ENCODE measurements at regions not wholly inside any gene's neighbourhood (a gene's known extent, or its start where the extent isn't known, plus 50 kb on each side); places are given as distances from the start of the nearest gene placed in this dataset.
"Not testable (repeated sequence)": the region's sequence is repeated elsewhere in the genome, so short reads cannot be mapped to it uniquely, and the experiment has no call there.

DNA sequence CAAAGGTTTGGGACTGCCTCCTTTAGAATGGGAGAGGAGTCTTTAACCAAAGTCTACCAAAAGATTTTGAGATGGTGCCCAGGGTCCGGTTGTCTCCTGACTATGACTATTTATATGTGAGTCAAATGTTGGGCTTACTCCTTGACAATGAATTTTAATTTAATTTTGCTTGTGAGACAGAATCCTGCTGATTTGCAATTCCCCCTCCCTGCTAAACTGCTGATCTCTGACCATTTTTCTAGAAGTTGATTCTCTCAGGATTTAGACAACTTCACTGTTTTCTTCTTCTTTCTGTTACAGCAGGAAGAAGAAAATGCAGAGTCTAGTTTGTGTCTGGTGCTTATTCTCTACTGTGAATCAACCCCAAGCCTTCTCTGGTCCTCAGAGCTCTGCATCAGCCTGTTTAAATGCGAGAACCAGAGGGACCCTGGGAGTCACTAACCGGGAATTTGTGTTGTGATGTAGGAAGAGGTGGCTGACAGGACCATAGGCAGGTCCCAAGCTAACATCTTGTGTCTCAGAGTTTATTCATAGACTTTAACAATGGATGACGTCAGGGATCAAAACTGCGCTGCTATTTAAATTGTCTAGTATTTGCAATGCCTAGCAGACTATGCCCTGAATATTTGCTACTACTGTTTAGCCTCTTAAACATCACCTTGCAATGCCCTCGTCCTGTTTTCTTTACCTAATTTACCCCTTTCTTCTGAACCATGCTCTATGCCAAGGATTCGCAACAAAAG, 124.0 kb upstream of the TAF11L2 start:
- CTCF ChIA-PET = no interaction called here
- no peak overlapping the region for H3K4me3 Mint-ChIP-seq
- no peak for DNase-seq
- H3K27ac Mint-ChIP-seq = no peak overlapping the region
- intact Hi-C loops (cut with micrococcal nuclease) = no loop called here
- peaks cover 3% of the 10 kb centered on the region for H3K9me3 Mint-ChIP-seq
- H3K4me1 Mint-ChIP-seq (ENCODE audit: low read depth) = no peaks in the 10 kb centered on the region
- no peaks in the 10 kb centered on the region for H3K27me3 Mint-ChIP-seq (ENCODE audit: low read depth)
- H3K36me3 Mint-ChIP-seq (ENCODE audit: low read depth) = no peaks in the 10 kb centered on the region

DNA sequence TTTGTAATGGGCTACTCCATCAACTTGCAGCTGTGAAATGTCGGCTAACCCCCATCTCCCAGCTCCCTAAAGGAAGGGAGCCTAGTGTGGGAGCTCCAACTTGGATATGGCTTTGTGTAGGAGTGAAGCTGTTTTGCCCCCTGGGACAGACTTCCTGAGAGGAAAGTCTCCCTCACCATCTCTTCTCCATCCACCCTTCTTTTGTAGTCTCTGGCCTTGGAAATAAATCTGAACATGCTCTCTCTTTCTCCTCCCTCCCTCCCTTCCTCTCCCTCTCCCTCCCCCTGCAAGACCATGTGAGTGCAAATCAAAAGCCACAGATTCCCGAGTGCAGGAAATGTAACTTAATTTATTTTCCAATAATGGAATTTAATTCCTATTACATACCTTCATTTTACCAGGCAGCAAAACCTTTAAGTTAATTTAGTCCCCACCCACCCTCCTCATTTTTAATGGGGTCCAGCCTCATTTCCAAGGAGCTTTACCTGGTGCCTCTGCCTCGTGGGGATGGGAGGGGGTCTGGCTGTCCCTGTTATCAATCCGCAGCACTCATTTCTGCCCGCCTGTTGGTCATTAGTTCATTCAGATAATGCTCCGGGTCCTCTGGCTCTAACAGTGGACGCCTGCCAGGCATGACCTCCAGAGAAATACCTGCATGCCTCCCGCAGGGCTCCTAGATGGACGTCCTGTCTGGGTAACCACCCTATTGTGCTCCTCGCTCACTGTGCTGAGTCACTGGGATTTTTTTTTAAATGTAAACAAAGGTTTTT, 122.9 kb upstream of the TAF11L2 start:
- no peaks in the 10 kb centered on the region for H3K27me3 Mint-ChIP-seq (ENCODE audit: low read depth)
- DNase-seq = no peak
- CTCF ChIA-PET = no interaction called here
- H3K9me3 Mint-ChIP-seq = peaks cover 3% of the 10 kb centered on the region
- H3K36me3 Mint-ChIP-seq (ENCODE audit: low read depth) = no peaks in the 10 kb centered on the region
- H3K27ac Mint-ChIP-seq = no peak overlapping the region
- H3K4me3 Mint-ChIP-seq = no peak overlapping the region
- intact Hi-C loops (cut with micrococcal nuclease) = no loop called here
- H3K4me1 Mint-ChIP-seq (ENCODE audit: low read depth) = no peaks in the 10 kb centered on the region

DNA sequence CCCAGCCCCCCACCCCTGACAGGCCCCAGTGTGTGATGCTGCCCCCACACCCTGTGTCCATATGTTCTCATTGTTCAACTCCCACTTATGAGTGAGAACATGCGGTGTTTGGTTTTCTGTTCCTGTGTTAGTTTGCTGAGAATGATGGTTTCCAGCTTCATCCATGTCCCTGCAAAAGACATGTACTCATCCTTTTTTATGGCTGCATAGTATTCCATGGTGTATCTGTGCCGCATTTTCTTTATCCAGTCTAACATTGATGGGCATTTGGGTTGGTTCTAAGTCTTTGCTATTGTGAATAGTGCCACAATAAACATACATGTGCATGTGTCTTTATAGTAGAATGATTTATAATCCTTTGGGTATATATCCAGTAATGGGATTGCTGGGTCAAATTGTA, 122.1 kb upstream of the TAF11L2 start:
- H3K4me3 Mint-ChIP-seq; H3K27me3 Mint-ChIP-seq (ENCODE audit: low read depth); H3K36me3 Mint-ChIP-seq (ENCODE audit: low read depth); H3K9me3 Mint-ChIP-seq; intact Hi-C loops (cut with micrococcal nuclease); H3K27ac Mint-ChIP-seq; H3K4me1 Mint-ChIP-seq (ENCODE audit: low read depth); DNase-seq: not testable (repeated sequence)
- CTCF ChIA-PET = interaction anchor here (0.6 kb wide), 1 partner anchor 26 kb away, joined by 6 read pairs; no protein-coding TSS in a partner anchor

DNA sequence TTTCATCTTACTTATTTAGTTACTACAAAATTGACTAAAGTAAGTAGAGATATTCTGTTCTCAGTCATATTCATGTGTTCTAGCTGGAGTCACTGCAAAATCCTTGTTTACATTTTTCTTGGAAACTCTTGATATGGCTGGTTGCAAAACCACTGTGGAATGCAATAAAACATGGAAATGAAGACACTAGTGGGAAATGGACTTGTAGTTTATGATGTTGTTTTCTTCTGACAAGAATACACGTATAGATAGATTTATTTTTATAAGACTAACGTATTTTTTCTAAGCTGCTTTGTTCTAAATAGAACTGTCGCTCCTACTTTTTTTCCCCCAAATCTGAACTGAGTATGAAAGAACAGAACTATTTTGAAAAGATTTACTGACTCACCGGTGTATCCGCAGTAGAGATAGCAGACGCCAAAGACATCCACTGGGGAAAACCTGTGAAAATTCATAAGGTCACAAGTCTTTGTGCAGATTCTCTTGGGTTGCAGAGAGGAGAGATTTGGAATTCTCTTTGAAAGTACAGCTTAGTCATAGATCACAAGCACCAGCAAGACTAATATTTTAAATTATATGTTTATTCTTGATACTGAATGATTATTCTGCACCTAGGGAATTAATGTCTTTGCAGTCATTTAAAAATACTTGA, 119.6 kb upstream of the TAF11L2 start:
- H3K36me3 Mint-ChIP-seq (ENCODE audit: low read depth) = no peaks in the 10 kb centered on the region
- CTCF ChIA-PET = no interaction called here
- no peak overlapping the region for H3K27ac Mint-ChIP-seq
- H3K27me3 Mint-ChIP-seq (ENCODE audit: low read depth) = peaks cover 4% of the 10 kb centered on the region
- H3K4me3 Mint-ChIP-seq = no peak overlapping the region
- no peaks in the 10 kb centered on the region for H3K9me3 Mint-ChIP-seq
- DNase-seq = no peak
- no peaks in the 10 kb centered on the region for H3K4me1 Mint-ChIP-seq (ENCODE audit: low read depth)
- intact Hi-C loops (cut with micrococcal nuclease) = no loop called here

- H3K36me3 Mint-ChIP-seq (ENCODE audit: low read depth) = no peaks in the 10 kb centered on the region
- CTCF ChIA-PET = no interaction called here
- no peak overlapping the region for H3K27ac Mint-ChIP-seq
- peaks cover 4% of the 10 kb centered on the region for H3K27me3 Mint-ChIP-seq (ENCODE audit: low read depth)
- intact Hi-C loops (cut with micrococcal nuclease) = no loop called here
- no peaks in the 10 kb centered on the region for H3K4me1 Mint-ChIP-seq (ENCODE audit: low read depth)
- no peak for DNase-seq
- H3K4me3 Mint-ChIP-seq = no peak overlapping the region
- no peaks in the 10 kb centered on the region for H3K9me3 Mint-ChIP-seq
Measured at GRCh38 chr5:17379100-17379951, 118.7 kb upstream of the TAF11L2 start.

DNA sequence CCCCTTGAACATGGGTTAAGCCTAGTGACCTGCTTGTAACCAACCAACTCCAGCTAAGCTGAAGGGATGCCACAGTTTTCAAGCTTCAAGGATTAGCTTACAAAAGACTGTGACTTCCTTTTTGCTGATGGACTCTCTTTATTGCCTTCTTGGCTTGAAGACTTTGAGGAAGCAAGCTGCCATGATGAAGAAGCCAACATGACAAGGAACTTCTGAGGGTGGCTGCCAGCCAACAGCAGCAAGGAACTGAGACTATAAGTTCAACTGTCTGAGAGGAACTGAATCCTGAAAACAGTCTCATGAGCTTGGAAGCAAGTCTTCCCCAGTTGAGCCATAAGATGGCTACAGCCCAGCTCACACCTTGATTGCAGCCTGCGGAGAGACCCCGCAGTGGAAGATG, 116.1 kb upstream of the TAF11L2 start:
- Mint-ChIP-seq H3K4me1 (ENCODE audit: low read depth) (no peaks in the 10 kb centered on the region), H3K9me3 (no peaks in the 10 kb centered on the region), H3K4me3 (no peak overlapping the region), H3K27me3 (ENCODE audit: low read depth) (peaks cover 4% of the 10 kb centered on the region), H3K27ac (no peak overlapping the region), H3K36me3 (ENCODE audit: low read depth) (no peaks in the 10 kb centered on the region)
- intact Hi-C loops (cut with micrococcal nuclease) = no loop called here
- CTCF ChIA-PET = interaction anchor here (0.6 to 0.7 kb wide), 2 partner anchors 96 to 907 kb away, joined by 3 read pairs; no protein-coding TSS in a partner anchor
- no peak for DNase-seq

DNA sequence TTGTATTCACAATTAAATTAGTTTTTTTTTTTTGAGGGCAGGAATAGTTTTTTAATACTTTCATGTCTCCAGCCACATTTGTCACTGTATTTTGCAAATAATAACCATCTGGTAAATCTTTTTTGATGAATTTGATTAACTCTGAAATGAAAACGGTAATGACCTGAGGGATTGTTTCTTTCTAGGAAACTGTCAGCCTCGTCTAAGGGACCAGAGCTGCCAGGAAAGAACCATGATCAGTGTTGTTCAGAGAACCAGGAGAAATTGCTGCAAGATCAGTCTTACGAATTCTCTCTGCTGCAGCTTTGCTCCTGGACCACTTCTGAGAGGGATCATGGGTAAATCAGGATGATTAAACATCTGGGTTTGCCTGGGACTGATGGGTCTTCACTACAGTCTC, 114.5 kb upstream of the TAF11L2 start:
- no peak for DNase-seq
- Mint-ChIP-seq H3K27me3 (ENCODE audit: low read depth) (peaks cover 4% of the 10 kb centered on the region), H3K9me3 (no peaks in the 10 kb centered on the region), H3K27ac (no peak overlapping the region), H3K4me1 (ENCODE audit: low read depth) (no peaks in the 10 kb centered on the region), H3K4me3 (no peak overlapping the region), H3K36me3 (ENCODE audit: low read depth) (no peaks in the 10 kb centered on the region)
- CTCF ChIA-PET = no interaction called here
- intact Hi-C loops (cut with micrococcal nuclease) = no loop called here

DNA sequence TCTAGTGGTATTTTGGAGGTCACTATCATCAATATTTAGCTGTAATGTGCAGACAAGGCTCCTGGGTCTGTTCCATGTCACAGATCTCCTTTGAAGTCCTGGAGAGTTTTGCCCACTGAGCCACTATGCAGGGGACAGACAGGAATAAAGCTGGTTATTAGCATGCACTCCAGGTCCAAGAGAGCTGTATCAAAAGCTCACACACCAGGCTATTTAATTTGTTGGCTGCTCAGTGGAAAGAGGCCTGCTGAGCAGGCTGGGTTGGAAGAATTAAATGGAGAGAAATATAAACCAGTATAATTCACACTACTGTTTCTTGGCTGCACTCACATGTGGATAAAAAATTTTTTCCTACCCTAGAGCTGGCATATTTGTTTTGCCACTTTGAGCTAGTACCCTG, 113.8 kb upstream of the TAF11L2 start:
- Mint-ChIP-seq H3K9me3 (no peaks in the 10 kb centered on the region), H3K27ac (no peak overlapping the region), H3K4me3 (no peak overlapping the region), H3K36me3 (ENCODE audit: low read depth) (no peaks in the 10 kb centered on the region), H3K27me3 (ENCODE audit: low read depth) (peaks cover 4% of the 10 kb centered on the region), H3K4me1 (ENCODE audit: low read depth) (no peaks in the 10 kb centered on the region)
- intact Hi-C loops (cut with micrococcal nuclease) = no loop called here
- CTCF ChIA-PET = no interaction called here
- DNase-seq = no peak

DNA sequence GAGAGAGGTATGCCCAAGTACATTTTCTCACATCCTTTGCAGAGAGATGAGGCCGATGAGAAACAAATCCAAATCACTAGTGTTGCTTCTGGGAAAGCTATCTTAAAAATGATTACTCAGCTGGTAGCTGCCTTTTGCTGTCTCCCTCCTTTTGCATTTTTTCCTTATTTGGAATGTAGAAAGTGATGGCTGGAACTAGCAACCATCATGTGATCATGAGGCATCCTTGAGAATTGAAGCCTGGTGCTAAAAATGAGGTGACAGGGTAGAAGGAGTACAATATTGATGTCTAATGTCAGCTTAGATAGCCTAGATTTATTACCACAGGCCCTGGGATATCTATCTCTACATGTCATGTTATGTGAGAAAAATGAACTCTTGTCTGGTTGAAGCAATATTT, 109.3 kb upstream of the TAF11L2 start:
- H3K36me3 Mint-ChIP-seq (ENCODE audit: low read depth) = no peaks in the 10 kb centered on the region
- no peaks in the 10 kb centered on the region for H3K9me3 Mint-ChIP-seq
- no peaks in the 10 kb centered on the region for H3K27me3 Mint-ChIP-seq (ENCODE audit: low read depth)
- H3K4me3 Mint-ChIP-seq = no peak overlapping the region
- H3K27ac Mint-ChIP-seq = no peak overlapping the region
- no peaks in the 10 kb centered on the region for H3K4me1 Mint-ChIP-seq (ENCODE audit: low read depth)
- CTCF ChIA-PET = no interaction called here
- DNase-seq = no peak
- intact Hi-C loops (cut with micrococcal nuclease) = no loop called here

DNA sequence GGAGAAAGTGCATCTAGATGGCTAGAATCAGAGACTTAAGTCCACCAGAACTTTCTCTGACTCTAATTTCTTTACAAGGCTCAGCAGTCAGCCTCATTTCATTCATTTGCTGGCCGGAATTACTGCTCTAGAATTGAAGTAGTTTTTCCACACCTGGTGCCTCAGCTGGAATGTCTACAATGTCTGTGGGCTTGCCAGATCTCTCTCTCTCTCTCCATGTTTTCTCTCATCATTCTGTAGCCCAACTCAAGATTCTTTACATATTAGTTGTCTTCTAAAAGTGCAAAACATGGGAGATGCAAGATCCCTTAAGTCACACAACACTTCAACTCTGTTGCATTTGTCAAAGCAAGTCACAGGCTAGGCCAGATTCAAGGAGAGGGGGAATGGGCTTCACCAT, 103.9 kb upstream of the TAF11L2 start:
- intact Hi-C loops (cut with micrococcal nuclease) = no loop called here
- H3K4me3 Mint-ChIP-seq = no peak overlapping the region

DNA sequence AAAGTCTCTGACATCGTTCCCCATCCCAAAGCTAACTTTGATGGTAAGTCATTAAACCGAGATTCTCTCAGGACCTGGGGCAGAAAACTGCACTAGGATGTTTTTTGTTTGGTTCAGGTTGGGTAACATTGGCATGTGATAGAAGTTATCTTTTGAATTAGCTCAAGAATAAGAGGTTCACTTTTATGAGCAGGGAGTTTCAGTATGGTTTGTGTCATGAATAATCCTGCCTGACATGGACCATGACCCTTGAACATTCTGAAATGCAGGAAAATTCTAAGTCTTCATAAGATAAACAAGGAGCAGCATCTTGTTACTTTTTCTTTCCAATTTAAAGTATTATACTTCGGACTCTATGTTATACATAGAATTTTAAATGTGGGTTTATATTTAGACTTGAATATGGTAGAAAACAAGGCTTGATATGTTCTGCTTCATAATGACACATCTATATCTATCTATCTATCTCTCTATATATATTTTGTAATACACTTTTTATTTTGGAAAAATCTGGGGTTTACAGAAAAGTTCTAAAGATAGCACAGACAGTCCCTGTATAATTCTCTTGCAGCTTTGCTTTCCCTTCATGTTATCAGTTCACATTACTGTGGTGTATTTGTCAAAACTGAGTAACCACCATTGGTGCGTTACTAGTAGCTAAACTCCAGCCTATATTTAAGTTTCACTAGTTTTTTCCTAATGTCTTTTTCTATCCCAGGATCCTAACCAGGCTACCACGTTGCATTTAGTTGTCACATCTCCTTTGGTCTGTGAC, 102.7 kb upstream of the TAF11L2 start:
- Mint-ChIP-seq H3K4me1 (ENCODE audit: low read depth) (no peaks in the 10 kb centered on the region), H3K36me3 (ENCODE audit: low read depth) (no peaks in the 10 kb centered on the region), H3K4me3 (no peak overlapping the region), H3K27me3 (ENCODE audit: low read depth) (no peaks in the 10 kb centered on the region), H3K9me3 (peaks cover 2% of the 10 kb centered on the region), H3K27ac (no peak overlapping the region)
- CTCF ChIA-PET = no interaction called here
- intact Hi-C loops (cut with micrococcal nuclease) = no loop called here
- DNase-seq = no peak

More for the DNA sequence above, 103.9 kb upstream of the TAF11L2 start:
- Mint-ChIP-seq H3K27ac (no peak overlapping the region), H3K27me3 (ENCODE audit: low read depth) (no peaks in the 10 kb centered on the region), H3K36me3 (ENCODE audit: low read depth) (no peaks in the 10 kb centered on the region), H3K4me1 (ENCODE audit: low read depth) (no peaks in the 10 kb centered on the region), H3K9me3 (peaks cover 2% of the 10 kb centered on the region)
- no peak for DNase-seq
- CTCF ChIA-PET = no interaction called here

DNA sequence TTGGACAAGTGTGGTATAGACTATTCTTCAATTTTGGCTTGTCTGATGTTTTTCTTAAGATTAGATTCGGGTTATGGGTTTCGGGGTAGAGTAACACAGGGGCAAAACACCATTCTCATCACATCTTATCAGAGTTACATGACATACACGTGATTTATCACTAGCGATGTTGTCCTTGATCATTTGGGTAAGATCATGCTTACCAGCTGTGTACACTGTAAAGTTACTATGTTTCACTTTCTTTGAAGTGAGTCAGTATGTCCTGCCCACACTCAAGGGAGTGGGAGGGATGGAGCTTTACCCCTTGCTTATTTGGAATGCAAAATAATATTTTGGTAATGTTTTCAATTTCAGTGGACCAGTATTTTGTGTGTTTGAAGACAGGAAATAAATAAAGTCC, 101.8 kb upstream of the TAF11L2 start:
- H3K27ac Mint-ChIP-seq = no peak overlapping the region
- no peak overlapping the region for H3K4me3 Mint-ChIP-seq
- intact Hi-C loops (cut with micrococcal nuclease) = no loop called here
- CTCF ChIA-PET = no interaction called here
- no peaks in the 10 kb centered on the region for H3K4me1 Mint-ChIP-seq (ENCODE audit: low read depth)
- no peak for DNase-seq
- peaks cover 2% of the 10 kb centered on the region for H3K9me3 Mint-ChIP-seq
- H3K27me3 Mint-ChIP-seq (ENCODE audit: low read depth) = peaks cover 4% of the 10 kb centered on the region
- H3K36me3 Mint-ChIP-seq (ENCODE audit: low read depth) = no peaks in the 10 kb centered on the region
